ENCODE measurements at regions not wholly inside any gene's neighbourhood (a gene's known extent, or its start where the extent isn't known, plus 50 kb on each side); places are given as distances from the start of the nearest gene placed in this dataset.

DNA sequence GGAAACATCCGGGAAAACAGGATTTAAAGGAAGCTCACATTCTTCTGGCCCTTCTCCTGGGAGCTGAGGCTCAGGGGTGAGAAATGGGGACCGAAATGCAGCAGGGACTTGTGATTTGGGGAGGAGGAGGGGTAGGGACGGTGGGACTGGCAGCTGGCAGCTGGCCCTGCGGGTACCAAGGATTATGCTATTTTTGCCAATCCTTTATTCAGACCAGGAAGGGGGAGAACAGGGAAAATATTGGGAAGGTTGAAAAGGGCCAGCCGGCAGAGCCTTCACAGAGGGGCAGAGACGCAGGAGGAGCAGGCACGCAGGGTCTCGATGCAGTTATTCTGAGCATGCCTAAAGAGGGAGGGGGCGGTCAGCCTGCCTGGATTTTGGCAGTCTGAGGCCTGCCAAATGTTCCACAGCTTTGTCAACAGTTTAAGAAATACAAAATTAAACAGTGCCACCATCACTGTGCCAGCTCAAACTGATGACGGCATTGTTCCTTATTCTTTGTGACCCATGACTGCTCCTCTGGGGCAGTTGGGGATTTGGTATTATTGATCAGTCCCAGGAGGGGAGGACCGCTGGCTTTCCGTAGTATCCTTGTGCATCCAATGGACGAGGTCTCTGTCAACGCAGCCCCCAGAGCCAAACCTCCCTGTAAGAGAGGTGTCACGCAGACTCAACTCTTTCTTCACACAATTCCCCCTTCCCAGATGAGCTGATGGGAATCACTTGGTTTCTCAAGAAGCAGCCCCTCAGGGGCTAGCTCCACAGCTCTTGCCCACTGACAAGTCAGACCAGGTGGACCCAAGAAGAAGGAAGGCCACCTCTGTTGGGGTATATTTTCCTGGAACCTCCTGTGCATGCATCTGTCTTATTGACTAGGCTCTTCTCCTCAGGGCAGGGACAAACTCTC lies 553.3 kb downstream of the BNC2 start:
- no peak for DNase-seq

DNA sequence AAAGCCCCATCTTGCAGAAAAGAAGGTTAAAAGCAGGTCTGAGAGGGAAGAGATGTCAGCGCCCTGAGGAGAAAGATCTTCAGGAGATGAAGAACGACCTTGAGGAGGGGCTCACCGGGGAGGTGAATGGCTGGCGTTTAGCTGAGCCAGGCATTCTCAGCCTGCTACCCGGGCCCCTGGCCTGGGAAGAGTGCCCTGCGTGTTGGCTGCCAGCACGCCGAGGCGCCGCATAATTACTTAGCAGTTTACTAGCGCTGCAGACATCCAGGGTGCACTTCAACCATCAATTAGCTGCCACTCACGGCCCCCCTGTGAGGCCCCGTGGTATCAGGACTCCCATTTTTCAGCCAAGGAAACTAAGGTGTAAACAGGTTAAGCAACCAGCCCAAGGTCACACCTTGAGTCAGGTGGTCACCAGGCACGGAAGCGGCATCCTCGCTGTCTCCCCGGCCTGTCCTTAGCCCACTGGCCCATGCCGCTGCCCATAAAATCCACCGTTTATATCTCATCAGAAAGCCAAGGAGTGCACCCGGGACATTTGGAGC lies 551.9 kb downstream of the BNC2 start:
- no peak for DNase-seq

DNA sequence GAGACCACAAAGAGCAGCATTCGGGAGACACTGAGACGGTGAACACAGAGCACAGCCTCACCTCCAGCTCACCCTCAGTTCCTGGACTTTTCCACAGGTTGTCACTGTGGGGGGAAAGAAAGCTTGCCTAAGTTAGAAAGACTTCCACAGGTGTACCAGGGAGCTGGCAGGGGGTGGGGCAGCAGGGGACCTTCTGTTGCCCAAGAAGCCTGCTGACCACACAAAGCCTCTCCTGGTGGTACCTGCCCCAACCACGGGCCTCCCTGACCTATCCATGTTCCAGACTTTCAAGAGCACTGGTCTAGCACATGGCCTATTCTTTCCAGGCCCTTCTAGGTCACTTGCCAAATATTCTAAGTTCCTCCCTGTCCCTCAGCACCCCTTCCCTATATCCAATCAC lies 550.8 kb downstream of the BNC2 start:
- no peak for DNase-seq

DNA sequence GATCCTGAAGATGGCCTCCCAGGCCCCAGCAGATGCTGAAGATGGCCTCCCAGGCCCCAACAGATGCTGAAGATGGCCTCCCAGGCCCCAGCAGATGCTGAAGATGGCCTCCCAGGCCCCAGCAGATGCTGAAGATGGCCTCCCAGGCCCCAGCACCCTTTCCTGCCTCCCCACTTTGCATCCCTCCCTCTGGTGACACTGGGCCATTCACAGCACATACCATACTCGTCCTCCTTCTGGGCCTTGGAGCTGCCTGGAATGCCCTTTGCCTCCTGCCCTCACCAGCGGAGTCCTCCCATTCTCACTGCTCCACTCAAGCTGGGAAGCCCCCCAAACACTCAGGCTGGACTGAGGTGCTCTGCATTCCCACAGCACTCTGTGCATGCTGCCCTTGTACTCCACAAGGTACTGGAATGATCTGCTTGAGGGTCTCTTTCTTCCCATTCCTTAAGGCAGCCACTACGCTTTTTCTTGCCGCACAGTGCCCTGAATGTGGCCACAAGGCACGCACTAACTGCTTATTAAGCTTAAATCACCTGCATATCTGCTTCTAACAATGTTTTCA lies 550.0 kb downstream of the BNC2 start:
- DNase-seq, result no peak

DNA sequence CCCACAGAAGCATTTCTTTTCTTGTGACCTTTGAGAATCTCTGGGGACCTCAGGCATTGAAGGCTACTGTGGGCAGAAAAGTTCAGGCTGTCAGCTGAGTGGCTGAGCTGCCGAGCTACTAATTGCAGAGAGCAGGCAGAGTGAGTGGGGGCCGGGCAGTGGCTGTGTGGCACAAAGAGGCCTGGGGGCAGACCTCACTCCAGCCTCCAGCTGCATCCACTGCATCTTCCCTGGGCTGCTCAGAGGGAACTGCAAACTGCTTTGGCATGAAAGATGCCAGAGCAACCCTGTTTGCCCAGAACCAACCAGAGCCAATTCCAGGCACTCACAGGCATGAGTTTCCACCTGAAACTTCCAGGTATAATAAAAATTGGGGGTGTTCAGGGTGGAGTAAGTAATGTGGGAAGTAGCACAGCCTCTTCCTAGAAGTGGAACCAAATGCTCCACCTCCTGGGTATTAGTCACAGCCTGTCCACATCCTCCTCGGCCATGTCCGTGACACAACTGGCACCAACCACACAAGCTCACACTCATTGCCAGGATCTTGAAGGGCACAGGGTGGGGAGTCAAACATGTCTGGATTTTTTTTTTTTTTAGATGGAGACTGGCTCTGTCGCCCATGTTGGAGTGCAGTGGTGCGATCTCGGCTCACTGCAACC lies 548.9 kb downstream of the BNC2 start:
- DNase-seq, result no peak

DNA sequence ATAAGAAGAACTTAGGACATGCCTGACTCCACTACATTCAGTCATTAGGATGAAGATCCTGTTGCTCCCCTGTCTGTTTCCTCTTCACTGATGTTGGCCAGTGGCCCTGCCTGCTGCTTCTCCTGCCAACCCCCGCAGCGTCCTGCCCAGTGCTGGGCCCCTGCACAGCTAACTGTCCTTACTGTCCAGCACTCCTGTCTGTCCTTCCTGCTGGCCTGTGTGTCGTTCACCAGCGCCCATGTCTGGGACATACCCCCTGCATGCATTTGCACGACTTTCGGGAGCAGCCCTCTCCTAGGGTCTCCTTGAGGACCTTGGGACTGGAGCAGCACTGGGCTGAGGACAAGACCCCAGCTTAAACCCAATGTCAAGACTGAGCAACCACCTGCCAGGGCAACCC lies 547.6 kb downstream of the BNC2 start:
- DNase-seq, result no peak

DNA sequence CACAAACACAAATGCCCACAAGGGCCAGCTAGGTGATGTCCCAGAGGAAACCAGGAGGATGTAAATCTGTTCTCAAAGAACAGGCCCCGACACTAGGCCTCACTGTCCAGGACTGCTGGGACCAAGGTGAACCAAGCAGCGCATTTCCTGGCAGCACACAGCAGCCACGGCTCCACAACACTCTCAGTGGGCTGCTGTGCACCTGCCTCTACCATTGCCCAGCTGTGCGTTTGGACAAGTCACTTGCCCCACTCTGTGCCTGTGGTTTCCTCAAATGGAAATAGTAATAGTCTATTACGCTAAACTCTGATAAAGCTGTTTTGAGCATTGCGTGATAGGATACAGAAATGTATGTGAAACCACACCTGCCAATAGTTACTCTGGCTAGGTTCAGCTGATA lies 544.5 kb downstream of the BNC2 start:
- DNase-seq, result no peak

DNA sequence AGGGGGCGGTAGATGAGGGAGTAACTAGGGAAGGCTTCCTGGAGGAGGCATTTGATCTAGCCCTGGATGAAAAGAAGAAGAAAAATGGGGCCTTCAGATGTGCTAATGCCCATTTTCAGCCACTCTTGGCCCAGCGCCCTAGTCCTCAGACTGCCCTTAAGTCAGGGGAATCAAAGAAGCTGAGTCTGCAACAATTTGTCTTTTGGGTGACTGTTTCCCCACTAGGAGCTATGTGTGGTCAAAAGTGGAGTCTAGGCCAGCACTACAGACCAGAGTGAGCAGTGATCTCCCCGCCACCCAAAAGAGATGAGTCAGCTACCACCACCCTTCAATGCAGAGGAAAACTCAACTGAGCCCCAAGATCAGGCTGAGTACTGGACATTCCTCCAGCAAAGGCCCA lies 542.1 kb downstream of the BNC2 start:
- no peak for DNase-seq

DNA sequence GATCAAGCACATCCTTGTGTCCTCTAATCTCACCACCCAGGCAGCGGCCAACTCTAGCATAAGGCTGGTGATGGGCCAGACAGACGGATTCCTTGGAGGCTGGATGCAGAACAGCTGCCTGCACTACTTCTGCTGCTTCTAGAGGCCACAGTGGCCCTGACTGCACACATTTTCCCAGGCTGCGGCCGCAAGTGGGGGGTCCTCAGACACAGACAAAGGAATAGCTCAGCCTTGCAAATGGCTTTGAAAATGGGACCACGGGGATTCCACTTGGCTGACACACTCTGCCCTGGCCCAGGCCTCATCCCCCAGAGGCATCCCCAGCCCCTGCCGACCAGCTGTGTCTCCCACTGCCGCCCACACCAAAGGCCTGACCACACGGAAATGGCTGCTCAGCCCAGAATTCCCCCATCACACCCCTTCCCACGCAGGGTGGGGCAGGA lies 540.8 kb downstream of the BNC2 start:
- DNase-seq, result no peak

DNA sequence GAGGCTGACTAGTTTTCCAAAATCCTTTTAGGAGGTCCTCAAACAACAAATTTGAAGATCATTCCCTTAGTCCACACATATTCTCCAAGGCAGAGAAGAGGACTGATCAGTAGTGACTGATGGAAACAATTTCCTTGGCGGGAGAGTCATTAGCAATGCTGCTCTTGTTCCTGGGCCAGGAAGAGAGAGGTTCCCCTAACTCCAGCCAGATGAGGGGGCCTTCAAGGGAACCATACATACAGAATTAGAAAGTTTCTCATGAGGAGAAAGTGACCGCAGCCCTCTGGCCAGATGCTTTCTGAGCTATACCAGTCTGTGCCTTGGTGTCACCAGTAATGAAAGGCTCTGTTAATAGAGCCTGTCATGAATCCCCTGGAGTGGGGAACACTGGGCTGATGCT lies 539.4 kb downstream of the BNC2 start:
- no peak for DNase-seq

DNA sequence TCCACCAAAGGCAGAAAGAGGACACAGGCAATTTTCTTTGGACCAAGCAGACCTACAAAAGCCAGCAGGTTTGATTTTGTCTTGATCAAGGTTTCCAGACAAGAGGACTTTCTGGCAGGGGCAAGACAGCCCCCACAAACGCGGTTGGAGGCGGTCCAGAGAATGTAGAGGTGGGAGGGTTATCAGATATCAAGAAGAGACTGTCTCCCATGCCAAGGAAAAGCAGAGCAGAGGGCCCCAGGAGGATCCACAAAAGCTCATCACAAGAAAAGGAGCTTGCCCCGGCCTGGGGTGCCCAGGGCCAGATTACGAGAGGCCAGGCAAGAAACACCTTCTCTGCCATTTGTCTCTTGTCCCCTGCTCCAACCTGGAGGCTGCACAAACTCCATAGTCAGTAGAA lies 538.9 kb downstream of the BNC2 start:
- DNase-seq, result no peak

DNA sequence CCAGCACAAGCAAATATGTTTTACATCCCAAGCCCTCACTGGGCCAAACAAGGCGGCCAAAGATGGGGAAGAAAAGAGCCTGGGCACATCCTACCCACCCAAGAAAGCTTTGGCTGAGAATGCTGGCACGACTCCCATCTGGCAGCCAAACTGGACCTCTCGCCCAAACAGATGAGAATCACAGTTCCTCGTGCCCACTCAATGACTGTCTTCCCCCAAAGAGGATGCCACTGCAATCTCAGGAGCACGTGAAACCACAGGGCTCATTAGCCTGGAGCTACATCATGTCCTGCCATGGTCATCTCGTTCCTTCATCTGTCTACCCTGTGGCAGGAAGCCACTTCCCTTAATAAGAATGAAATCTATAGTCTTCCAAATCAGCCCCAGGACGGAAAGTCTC lies 536.8 kb downstream of the BNC2 start:
- no peak for DNase-seq

DNA sequence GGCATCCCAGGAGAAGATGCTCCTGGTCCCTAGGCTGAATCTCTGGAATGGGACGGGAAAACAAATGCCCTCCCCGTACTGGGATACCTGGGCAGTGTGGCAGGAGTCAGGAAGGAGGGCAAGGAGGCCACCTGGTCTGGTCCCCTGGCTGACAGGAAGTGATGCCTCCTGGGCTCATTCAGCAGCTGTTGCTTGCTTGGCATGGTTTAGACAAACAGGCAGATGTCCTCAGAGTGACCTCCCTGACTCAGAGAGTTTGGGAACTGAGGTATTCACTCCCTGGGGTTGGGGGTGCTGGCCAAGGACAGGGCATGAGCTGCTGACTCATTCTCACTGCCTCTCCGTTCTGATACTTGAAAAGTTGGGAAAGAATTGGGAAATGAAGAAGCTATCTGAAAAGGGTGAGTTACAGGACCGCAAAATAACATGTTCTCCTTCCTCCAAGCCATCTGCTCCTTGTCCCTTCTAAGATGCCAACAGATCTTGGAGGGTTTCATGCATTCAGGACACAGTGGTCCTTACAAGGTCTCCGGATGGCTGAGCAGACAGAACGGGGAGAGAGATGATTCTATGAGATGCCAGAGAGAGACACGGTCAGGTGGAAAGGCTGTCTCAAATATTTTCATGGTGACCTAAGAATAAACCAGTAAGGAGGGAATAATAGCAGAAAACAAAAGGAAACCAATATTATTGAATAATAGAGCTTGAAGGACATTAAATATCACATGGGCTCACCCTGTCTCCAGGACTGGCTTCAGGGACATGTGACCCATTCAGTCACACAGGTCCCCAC lies 534.5 kb downstream of the BNC2 start:
- no peak for DNase-seq

DNA sequence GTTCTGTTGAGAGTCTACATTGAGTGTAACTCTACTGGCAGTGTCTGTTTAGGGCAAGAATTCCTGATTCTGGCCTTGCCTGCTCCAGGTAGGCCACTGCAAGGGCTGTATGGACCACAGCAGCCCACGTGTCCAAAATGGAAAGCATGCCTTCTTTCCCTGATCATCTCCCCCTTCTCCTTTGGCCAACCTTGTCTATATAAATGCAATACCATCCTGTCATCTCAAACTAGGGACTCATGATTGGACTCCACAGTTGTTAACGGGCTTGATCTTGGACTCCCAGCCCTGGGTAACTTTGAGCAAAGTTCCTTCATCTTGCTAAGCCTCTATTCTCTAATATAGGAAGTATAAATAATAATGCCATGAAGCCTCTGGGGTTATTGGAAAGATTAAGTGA lies 533.6 kb downstream of the BNC2 start:
- no peak for DNase-seq

DNA sequence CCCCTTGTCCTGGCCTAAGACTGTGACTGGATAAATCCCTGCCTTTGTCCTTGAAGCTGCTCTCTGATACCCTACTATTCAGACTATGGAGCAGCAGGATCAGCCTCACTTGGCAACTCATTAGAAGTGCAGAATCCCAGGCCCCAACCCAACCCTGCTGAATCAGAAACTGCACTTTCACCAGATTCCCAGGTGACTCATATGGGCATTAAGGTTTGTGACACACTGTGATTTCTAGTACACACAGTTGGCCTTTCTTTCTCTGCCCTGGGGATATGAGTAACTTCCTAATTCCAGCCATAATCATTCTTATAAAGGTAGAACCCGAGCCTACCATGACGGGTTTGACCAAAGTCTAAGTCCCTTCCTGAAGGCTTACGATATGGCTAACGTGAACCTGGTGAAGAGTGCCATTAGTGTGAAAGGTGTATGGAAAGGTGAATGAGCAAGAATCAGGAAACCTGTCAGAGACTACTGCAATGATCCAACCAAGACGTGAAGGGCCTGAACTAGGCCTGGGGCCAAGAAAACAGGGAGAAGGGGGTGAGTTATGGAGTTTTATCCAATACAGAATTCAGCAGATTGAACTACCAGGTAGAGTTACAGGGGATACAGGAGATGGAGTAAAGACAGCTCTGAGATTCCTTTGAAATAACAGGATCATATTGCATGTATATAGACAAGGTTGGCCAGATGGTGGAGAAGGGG lies 533.0 kb downstream of the BNC2 start:
- DNase-seq, result no peak

DNA sequence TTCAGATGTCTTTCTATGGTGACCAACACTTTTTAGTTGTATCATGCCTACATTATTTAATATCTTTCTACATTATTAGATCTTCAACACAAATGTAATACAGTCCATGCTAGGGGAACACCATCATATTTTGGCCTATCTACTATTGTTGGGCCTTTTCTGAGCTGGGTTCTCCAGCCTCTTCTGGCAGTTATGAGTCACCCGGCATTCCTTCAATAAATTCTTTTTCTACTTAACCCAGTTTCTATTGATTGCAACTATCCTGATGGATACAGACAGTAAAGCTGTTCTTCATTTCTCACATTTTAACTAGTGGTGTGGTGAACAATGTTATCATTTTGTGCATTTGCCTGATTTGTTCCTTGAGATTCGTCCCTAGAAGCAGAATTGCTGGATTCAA lies 529.3 kb downstream of the BNC2 start:
- DNase-seq, result no peak

DNA sequence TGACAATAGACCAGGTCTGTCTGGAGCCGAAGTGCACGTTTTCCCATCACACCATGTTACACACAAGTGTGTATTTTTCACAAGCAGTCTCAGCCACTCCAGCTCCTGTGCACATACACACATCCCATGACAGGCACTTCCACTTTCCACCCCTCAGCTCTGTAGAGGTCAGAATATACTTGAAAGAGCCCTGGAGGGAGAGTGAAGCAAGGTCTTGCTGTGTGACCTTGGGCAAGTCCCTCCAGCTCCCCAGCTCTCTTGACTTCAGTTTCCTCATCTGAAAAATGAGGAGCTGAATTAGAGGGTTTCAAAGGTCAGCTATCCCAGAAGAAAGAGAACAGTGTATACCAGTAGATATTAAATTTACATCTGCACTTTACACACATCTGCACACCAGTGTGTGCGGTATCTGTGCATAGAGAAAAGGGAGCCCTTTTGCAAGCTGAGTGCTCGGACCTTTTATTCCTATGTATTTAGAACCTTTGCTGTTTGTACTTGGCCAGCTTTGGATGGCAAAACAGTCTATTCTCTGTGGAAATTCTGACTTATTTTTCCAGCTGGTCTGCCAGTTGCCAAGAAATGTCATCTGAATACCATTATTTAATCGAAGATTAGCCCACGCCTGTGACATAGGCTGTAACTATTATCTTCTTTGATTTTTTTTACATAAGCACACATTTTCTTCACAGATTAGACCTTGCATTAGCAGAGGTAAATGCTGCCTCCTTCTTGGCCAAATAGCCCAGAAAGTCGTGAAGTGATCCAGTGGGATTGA lies 528.0 kb downstream of the BNC2 start:
- DNase-seq, result no peak

DNA sequence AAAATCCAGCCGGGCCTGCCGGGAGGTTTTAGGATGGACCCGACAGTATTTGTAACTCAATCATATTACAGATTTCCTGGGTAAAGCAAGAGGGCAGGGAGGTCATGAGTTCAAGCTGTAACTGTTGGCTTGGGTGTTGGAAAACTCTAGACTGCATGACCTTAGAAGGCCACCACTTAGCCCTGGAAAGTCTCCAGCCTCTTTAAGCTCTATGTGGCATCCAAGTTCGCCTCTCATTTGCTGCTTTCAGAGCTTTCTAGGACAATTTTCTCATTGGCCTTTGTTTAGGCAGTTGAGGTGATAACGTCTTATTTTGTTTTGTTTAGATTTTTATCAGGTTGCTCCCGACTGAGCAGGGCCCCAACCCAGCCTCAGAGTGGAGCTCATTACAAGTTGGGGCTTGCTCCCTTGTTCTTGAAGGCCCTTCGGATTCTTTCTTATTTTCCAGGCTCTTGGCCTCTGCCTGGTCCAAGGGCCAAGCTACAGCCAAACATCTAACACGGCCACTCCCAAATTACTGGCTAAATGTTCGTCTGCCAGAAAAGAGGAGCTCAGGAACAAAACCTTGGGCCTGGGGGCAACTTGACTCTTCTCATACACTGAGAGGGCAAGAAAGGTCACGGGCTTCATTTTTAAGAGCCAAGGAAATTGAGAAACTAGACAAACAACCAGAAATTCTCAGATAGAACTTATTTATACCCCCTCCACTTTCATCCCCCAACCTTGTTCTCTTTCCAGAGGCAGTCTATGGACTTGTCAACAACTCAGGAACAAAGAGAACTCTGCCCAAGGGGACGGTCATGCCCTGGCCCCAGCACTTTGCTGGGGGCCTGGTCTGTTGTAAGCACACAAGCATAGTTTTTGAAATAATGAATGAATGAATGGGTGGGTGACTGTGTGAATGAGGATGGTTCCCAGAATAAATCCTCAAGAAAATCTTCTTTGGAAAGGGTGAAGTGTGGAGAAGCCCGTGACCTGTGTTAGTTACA lies 526.9 kb downstream of the BNC2 start:
- no peak for DNase-seq

DNA sequence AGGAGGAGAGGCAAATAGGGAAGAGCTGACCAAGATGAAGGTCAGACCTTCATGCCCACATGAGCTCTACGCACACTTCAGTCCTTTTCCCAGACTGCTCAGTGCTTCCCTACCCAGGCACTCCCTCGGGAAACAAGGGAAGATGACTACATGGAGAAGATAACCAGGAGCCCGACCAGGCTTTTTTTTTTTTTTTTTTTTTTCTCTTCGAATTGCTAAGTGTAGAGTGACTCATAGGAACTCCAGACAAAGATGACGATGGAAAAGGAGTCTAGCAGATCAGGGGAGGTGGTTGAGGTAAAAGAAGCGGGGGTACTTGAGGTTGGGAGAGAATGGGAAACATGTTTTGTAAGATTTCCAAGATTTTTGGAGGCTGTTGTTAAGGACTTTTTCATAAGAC lies 526.1 kb downstream of the BNC2 start:
- DNase-seq, result no peak

DNA sequence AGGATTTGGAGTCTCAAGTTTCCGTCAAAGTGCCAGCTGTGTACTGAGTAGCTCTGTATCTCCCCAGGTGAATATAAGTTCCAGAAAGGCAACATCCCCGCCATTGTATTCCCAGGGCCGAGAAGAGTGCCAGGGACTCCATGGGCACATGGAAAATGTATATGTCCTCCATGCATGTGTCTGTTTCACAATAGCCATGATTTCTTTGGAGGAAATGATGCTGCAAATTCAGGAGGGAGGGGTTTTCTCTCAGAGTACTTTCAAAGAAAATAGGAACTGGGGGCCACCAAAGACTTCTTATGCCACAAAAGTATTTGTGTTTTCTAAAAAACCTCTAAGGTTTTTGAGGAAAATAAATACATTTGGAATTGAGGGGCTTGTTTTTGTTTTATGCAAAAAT lies 524.6 kb downstream of the BNC2 start:
- no peak for DNase-seq
